ENCODE measurements at regions not wholly inside any gene's neighbourhood (a gene's known extent, or its start where the extent isn't known, plus 50 kb on each side); places are given as distances from the start of the nearest gene placed in this dataset.

DNA sequence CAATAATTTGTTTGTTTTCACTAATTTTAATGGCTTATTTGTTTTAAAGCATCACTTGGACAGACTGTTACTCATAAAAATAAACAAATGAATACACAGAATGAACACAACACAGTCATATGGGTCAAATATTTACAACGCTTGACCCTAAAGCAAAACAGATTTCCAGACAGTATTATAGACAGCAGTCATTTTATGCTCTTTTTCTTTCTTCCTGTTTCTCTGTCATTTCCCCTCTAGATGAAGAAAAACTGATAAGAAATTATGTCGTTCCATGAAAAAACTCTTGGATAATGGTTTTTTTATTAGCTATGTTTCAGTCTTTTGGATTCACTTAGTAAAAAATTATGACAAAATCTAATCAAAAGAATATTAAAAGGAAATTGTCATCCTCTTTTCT, 297.3 kb upstream of the NEGR1 start:
- no peaks in the 10 kb centered on the region for H3K4me1 Mint-ChIP-seq
- no peak overlapping the region for H3K4me3 Mint-ChIP-seq
- no peak overlapping the region for H3K4me3 ChIP-seq (ENCODE audit: low read length)
- H3K36me3 ChIP-seq (ENCODE audit: control insufficient read depth, insufficient read depth, low read length): no peaks in the 10 kb centered on the region
- no peak for DNase-seq
- H3K9ac ChIP-seq (ENCODE audit: extremely low read depth, low read length, poor library complexity, severe bottlenecking): no peak overlapping the region
- H3K27ac Mint-ChIP-seq: no peak overlapping the region
- TF ChIP-seq, protein P1, sequence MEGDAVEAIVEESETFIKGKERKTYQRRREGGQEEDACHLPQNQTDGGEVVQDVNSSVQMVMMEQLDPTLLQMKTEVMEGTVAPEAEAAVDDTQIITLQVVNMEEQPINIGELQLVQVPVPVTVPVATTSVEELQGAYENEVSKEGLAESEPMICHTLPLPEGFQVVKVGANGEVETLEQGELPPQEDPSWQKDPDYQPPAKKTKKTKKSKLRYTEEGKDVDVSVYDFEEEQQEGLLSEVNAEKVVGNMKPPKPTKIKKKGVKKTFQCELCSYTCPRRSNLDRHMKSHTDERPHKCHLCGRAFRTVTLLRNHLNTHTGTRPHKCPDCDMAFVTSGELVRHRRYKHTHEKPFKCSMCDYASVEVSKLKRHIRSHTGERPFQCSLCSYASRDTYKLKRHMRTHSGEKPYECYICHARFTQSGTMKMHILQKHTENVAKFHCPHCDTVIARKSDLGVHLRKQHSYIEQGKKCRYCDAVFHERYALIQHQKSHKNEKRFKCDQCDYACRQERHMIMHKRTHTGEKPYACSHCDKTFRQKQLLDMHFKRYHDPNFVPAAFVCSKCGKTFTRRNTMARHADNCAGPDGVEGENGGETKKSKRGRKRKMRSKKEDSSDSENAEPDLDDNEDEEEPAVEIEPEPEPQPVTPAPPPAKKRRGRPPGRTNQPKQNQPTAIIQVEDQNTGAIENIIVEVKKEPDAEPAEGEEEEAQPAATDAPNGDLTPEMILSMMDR (conservative IDR thresholded peaks at IDR 0.05): no peak
- H3K9me3 ChIP-seq (ENCODE audit: control insufficient read depth, low read length): no peaks in the 10 kb centered on the region
- no peak overlapping the region for H3K27ac ChIP-seq (ENCODE audit: low read depth, low read length)
- H3K9me3 Mint-ChIP-seq: no peaks in the 10 kb centered on the region
- no peaks in the 10 kb centered on the region for H3K27me3 ChIP-seq (ENCODE audit: control insufficient read depth, insufficient read depth, low read length, poor library complexity, severe bottlenecking)
- WGBS, 2 experiments (ENCODE audit: insufficient coverage in 1 of 2, insufficient read length in 1 of 2): 100% methylated on average over 1 to 2 of the region's 2 CpGs
- no peaks in the 10 kb centered on the region for H3K27me3 Mint-ChIP-seq (ENCODE audit: insufficient read depth)
- no peaks in the 10 kb centered on the region for H3K36me3 Mint-ChIP-seq (ENCODE audit: low read depth)
- H3K4me1 ChIP-seq (ENCODE audit: control insufficient read depth, insufficient read depth, low read length): no peaks in the 10 kb centered on the region

DNA sequence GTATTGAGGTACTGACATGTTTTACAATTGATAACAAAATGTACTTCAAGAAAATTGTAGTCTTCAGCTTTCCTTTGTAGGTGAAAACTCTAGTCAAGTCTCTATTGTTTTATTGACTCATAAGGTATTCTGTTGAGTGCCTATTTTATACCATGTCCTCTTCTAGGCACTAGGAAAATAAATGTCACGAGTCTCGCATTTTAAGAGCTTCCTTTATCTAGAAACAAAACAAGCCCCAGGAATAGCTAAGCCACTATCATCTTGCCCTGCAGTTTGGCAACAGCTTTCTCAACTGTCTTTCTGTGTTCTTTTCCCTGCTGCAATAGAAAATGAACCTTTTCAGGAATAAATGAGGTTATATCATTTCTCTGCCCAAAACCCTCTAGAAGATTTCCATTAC, 288.5 kb upstream of the NEGR1 start:
- no peaks in the 10 kb centered on the region for H3K4me1 ChIP-seq (ENCODE audit: control insufficient read depth, insufficient read depth, low read length)
- H3K27ac ChIP-seq (ENCODE audit: low read depth, low read length): no peak overlapping the region
- Mint-ChIP-seq H3K9me3 (no peaks in the 10 kb centered on the region), H3K27ac (no peak overlapping the region), H3K36me3 (ENCODE audit: low read depth) (no peaks in the 10 kb centered on the region), H3K4me3 (no peak overlapping the region), H3K27me3 (ENCODE audit: insufficient read depth) (no peaks in the 10 kb centered on the region), H3K4me1 (peaks cover 15% of the 10 kb centered on the region)
- H3K36me3 ChIP-seq (ENCODE audit: control insufficient read depth, insufficient read depth, low read length): no peaks in the 10 kb centered on the region
- DNase-seq: no peak
- no peaks in the 10 kb centered on the region for H3K9me3 ChIP-seq (ENCODE audit: control insufficient read depth, low read length)
- 75 to 84% methylated on average over 2 of the region's 2 CpGs for WGBS, 2 experiments (ENCODE audit: insufficient coverage in 1 of 2, insufficient read length in 1 of 2)
- TF ChIP-seq, protein P1 (conservative IDR thresholded peaks at IDR 0.05): no peak
- H3K27me3 ChIP-seq (ENCODE audit: control insufficient read depth, insufficient read depth, low read length, poor library complexity, severe bottlenecking): no peaks in the 10 kb centered on the region
- H3K9ac ChIP-seq (ENCODE audit: extremely low read depth, low read length, poor library complexity, severe bottlenecking): no peak overlapping the region
- H3K4me3 ChIP-seq (ENCODE audit: low read length): no peak overlapping the region

DNA sequence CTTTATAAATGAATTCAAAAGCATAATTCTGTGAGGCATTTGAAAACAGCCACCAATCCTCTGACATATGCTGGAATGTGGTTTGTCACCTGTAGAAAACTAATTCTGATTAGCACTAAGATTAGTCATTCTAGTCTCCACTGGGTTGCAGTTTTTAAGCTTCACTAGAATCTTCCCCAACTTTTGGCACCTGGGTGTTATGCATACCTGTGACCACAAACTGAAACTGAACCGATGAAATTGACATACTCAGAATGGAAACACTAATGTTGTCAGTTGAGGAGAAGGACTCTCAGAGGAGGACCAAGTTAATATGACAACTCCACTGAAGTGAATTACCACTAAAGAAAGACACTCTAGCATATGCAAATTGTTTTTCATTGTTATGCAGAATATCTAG, 285.8 kb upstream of the NEGR1 start:
- no peaks in the 10 kb centered on the region for H3K9me3 Mint-ChIP-seq
- H3K27ac Mint-ChIP-seq: no peak overlapping the region
- H3K4me1 Mint-ChIP-seq: peaks cover 15% of the 10 kb centered on the region

More for the DNA sequence above, 285.8 kb upstream of the NEGR1 start:
- Histone ChIP-seq H3K27ac (ENCODE audit: low read depth, low read length) (no peak overlapping the region), H3K4me1 (ENCODE audit: control insufficient read depth, insufficient read depth, low read length) (no peaks in the 10 kb centered on the region), H3K9ac (ENCODE audit: extremely low read depth, low read length, poor library complexity, severe bottlenecking) (no peak overlapping the region), H3K9me3 (ENCODE audit: control insufficient read depth, low read length) (no peaks in the 10 kb centered on the region), H3K4me3 (ENCODE audit: low read length) (no peak overlapping the region), H3K36me3 (ENCODE audit: control insufficient read depth, insufficient read depth, low read length) (no peaks in the 10 kb centered on the region), H3K27me3 (ENCODE audit: control insufficient read depth, insufficient read depth, low read length, poor library complexity, severe bottlenecking) (no peaks in the 10 kb centered on the region)
- H3K36me3 Mint-ChIP-seq (ENCODE audit: low read depth): no peaks in the 10 kb centered on the region
- TF ChIP-seq, protein P1 (conservative IDR thresholded peaks at IDR 0.05): no peak
- 80 to 90% methylated on average over 1 of the region's 1 CpG for WGBS, 2 experiments (ENCODE audit: insufficient coverage in 1 of 2, insufficient read length in 1 of 2)
- H3K27me3 Mint-ChIP-seq (ENCODE audit: insufficient read depth): no peaks in the 10 kb centered on the region
- H3K4me3 Mint-ChIP-seq: no peak overlapping the region
- DNase-seq: no peak

Measured in endodermal cell (in vitro differentiated cells).